Activated CD4-positive, alpha-beta memory T cell treated with anti-CD3 and anti-CD28 coated beads for 36 hours (primary cell): ENCODE measurements at regions not wholly inside any gene's neighbourhood (a gene's known extent, or its start where the extent isn't known, plus 50 kb on each side); places are given as distances from the start of the nearest gene placed in this dataset.

Experiments
- CTCF ChIA-PET: fragments of 350-600 bp; sonication (Branson Sonifier 250); formaldehyde crosslinking; loops from one replicate; lab custom pipeline; 2021; ENCODE audit warnings: antibody characterized with exemption, inconsistent platforms; lab: Charles Lee
- POLR2A ChIA-PET: fragments of 350-600 bp; sonication (Branson Sonifier 250); formaldehyde crosslinking; loops from one replicate; lab custom pipeline; 2021; ENCODE audit warnings: antibody characterized with exemption; lab: Charles Lee
- DNase-seq: peaks from one replicate; pipeline ENCODE4 v3.0.0-alpha.2; 2020
- H3K27ac Mint-ChIP-seq: one replicate; pipeline ENCODE4 v1.8.0; 2021; ENCODE audit warnings: mixed read lengths
- H3K27me3 Mint-ChIP-seq: one replicate; pipeline ENCODE4 v1.8.0; 2021; ENCODE audit warnings: mixed read lengths
- H3K36me3 Mint-ChIP-seq: one replicate; pipeline ENCODE4 v1.8.0; 2021; ENCODE audit warnings: mixed read lengths
- H3K4me1 Mint-ChIP-seq: one replicate; pipeline ENCODE4 v1.8.0; 2021; ENCODE audit warnings: low read depth, mixed read lengths
- H3K4me3 Mint-ChIP-seq: one replicate; pipeline ENCODE4 v1.8.0; 2021; ENCODE audit warnings: mild to moderate bottlenecking, mixed read lengths
- H3K9me3 Mint-ChIP-seq: one replicate; pipeline ENCODE4 v1.8.0; 2021; ENCODE audit warnings: mixed read lengths
- intact Hi-C: fragments of 100-400 bp; cut with micrococcal nuclease; formaldehyde crosslinking; loops from one replicate; pipeline ENCODE4 v1.15.1; 2023

- intact Hi-C loops, result no loop called here
Measured at GRCh38 chr5:171509467-171509866, 90.0 kb downstream of the FGF18 start.

GRCh38 chr5:171512397-171512796 is 93.0 kb downstream of the FGF18 start:
- POLR2A ChIA-PET, result no interaction called here
- Mint-ChIP-seq H3K4me3 (no peak overlapping the region), H3K9me3 (no peaks in the 10 kb centered on the region), H3K4me1 (no peaks in the 10 kb centered on the region), H3K36me3 (no peaks in the 10 kb centered on the region), H3K27me3 (peaks cover 13% of the 10 kb centered on the region), H3K27ac (no peak overlapping the region)
- CTCF ChIA-PET, result no interaction called here
- no peak for DNase-seq
- intact Hi-C loops, result no loop called here

More at GRCh38 chr5:171509467-171509866, 90.0 kb downstream of the FGF18 start:
- H3K4me1 Mint-ChIP-seq, result no peaks in the 10 kb centered on the region
- H3K36me3 Mint-ChIP-seq, result no peaks in the 10 kb centered on the region
- POLR2A ChIA-PET, result no interaction called here
- no peak overlapping the region for H3K4me3 Mint-ChIP-seq
- no peak for DNase-seq
- H3K27ac Mint-ChIP-seq, result no peak overlapping the region
- no peaks in the 10 kb centered on the region for H3K9me3 Mint-ChIP-seq
- CTCF ChIA-PET, result no interaction called here
- peaks cover 10% of the 10 kb centered on the region for H3K27me3 Mint-ChIP-seq

GRCh38 chr5:171513591-171513990 is 94.1 kb downstream of the FGF18 start:
- Mint-ChIP-seq H3K9me3 (no peaks in the 10 kb centered on the region), H3K27ac (no peak overlapping the region), H3K36me3 (no peaks in the 10 kb centered on the region), H3K4me3 (no peak overlapping the region), H3K4me1 (no peaks in the 10 kb centered on the region), H3K27me3 (peaks cover 18% of the 10 kb centered on the region)
- intact Hi-C loops, result no loop called here
- DNase-seq, result no peak
- ChIA-PET CTCF (no interaction called here), POLR2A (no interaction called here)

DNA sequence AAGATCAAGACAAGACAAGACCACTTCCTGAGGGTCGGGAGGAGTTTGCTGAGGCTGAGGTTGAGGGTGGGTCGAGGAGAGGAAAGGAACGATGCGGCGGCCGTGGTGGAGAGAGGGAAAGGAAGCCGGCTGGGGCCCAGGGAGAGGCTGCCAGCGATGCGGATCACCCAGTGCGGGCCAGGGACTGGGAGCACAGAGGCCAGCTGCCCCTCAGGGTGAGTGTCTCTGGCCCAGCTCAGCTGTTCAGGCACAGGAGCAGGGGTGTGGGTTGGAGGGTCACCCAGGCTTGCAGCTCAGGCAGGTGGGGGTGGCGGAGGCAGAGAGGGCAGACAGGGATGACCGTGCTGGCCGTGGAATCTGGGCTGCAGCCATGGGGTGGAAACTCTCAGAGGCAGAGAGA is 99.5 kb downstream of the FGF18 start:
- DNase-seq, result no peak
- ChIA-PET CTCF (no interaction called here), POLR2A (no interaction called here)
- Mint-ChIP-seq H3K4me1 (no peaks in the 10 kb centered on the region), H3K9me3 (no peaks in the 10 kb centered on the region), H3K27me3 (peaks cover 8% of the 10 kb centered on the region), H3K36me3 (no peaks in the 10 kb centered on the region), H3K27ac (no peak overlapping the region), H3K4me3 (no peak overlapping the region)
- intact Hi-C loops, result no loop called here

DNA sequence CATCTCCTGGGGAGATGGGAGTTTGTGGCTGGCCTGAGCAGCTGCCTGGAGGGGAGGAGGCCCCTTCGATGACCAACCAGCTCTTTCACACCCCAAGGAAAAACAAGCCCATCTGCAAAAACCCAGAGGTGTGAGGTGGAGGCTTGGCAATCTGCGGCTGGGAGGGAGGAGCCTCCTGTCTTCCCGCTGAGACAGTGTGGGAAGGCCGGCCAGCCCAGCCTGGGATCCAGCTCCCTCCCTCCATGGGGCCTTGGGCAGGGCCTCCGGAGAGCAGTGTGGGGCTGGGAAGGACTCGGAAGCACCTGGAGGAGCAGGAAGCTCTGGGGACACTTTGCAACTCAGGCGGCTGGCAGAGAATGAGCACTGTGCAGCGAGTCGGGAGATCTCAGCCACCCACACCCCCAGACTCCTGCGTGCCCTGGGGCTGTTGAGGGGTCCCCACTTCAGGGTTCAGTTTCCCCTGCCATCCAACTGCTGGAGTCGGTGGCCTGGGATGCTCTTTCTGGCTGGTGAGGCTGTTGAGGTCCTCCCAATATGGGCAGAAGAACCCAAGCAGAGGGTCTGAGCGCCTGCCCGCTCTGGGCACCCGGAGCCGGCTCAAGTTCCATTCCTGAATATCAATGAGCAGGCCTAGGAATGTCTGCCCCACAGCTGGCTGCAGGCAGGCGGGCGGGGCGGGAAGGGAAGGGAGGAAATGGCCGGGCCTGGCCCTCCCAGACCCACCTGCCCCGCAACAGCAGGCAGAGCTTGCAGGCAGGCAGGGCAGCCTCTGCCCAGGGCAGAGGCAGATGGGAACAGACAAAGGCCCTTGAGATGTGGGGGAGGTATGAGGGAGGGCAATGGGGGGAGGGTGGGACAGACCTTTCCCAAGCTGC is 101.1 kb downstream of the FGF18 start:
- Mint-ChIP-seq H3K4me1 (no peaks in the 10 kb centered on the region), H3K4me3 (no peak overlapping the region)
- intact Hi-C loops, result no loop called here

DNA sequence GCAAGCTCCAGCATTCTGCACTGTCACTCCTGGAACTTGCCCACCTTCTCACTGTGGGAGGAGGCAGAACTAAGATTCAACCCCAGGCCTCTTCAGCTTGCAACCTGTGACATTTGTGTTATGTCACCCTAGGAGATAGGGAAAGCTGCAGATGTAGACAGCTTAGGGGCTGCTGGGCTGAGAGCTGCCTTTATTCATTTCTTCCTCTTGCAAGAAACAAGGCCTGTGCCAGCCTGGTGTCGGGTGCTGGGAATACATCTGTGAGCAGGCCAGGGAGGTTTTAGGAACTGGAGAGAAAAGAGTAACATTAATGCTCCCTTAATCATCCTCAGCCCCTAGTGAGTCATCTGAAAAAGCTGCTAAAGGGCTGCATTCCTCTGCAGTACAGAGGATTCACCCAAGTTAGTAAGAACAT is 101.8 kb downstream of the FGF18 start:
- intact Hi-C loops, result no loop called here
- ChIA-PET CTCF (interaction anchor here (1.2 kb wide), 1 partner anchor 930 kb away, joined by 3 read pairs; no protein-coding TSS in a partner anchor), POLR2A (no interaction called here)
- H3K27ac Mint-ChIP-seq, result no peak overlapping the region
- no peak overlapping the region for H3K4me3 Mint-ChIP-seq
- no peaks in the 10 kb centered on the region for H3K4me1 Mint-ChIP-seq
- peaks cover 8% of the 10 kb centered on the region for H3K27me3 Mint-ChIP-seq
- no peaks in the 10 kb centered on the region for H3K36me3 Mint-ChIP-seq
- DNase-seq, result no peak
- H3K9me3 Mint-ChIP-seq, result no peaks in the 10 kb centered on the region

More for the DNA sequence above, 101.1 kb downstream of the FGF18 start:
- no peaks in the 10 kb centered on the region for H3K9me3 Mint-ChIP-seq
- CTCF ChIA-PET, result interaction anchor here (1.2 kb wide), 1 partner anchor 931 kb away, joined by 3 read pairs; no protein-coding TSS in a partner anchor
- POLR2A ChIA-PET, result no interaction called here
- H3K27ac Mint-ChIP-seq, result no peak overlapping the region
- DNase-seq, result no peak
- no peaks in the 10 kb centered on the region for H3K36me3 Mint-ChIP-seq
- peaks cover 8% of the 10 kb centered on the region for H3K27me3 Mint-ChIP-seq

DNA sequence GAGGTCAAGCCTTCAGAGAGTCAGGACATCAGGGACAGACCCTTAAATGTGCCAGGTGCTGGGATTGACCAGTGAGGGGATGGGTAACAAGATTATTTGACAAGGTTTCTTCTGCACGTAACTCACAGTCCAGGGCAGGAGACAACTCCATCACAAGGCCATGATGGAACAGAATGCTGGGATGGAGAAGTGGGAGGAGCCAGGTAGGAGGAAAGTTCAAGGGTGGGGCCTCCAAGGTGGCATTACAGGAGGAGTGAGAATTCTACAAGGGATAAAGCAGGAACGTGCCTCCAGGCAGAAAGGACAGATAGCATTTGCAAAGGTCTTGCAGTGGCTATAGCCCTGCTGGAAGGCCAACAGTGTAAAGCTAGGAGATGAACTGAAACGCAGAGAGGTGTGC is 102.2 kb downstream of the FGF18 start:
- no peak for DNase-seq
- no peak overlapping the region for H3K27ac Mint-ChIP-seq
- ChIA-PET POLR2A (no interaction called here), CTCF (no interaction called here)
- no peak overlapping the region for H3K4me3 Mint-ChIP-seq
- no peaks in the 10 kb centered on the region for H3K4me1 Mint-ChIP-seq
- intact Hi-C loops, result no loop called here
- H3K36me3 Mint-ChIP-seq, result no peaks in the 10 kb centered on the region
- no peaks in the 10 kb centered on the region for H3K9me3 Mint-ChIP-seq
- peaks cover 8% of the 10 kb centered on the region for H3K27me3 Mint-ChIP-seq

DNA sequence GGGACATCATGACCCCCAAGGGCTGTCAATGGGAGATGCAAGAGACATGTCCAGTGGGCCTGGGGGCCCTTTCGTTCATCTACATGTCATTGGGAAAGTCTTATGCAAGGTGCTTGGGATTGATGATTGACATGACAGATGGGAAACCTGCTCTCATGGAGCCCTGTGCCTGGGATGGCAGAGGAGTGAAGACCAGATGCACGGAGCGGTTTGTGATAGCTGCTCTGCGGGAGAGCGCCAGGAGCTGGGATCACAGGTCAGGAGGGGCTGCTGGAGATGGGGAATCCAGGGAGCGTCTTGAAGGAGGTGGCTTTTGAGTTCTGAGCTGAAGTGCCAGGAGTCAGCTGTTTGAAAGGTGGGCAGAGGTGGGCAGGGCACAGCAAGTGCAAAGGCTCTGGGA is 104.3 kb downstream of the FGF18 start:
- Mint-ChIP-seq H3K4me1 (no peaks in the 10 kb centered on the region), H3K4me3 (no peak overlapping the region), H3K27me3 (no peaks in the 10 kb centered on the region), H3K9me3 (no peaks in the 10 kb centered on the region), H3K36me3 (no peaks in the 10 kb centered on the region), H3K27ac (no peak overlapping the region)
- intact Hi-C loops, result no loop called here
- no peak for DNase-seq
- CTCF ChIA-PET, result no interaction called here
- POLR2A ChIA-PET, result no interaction called here

DNA sequence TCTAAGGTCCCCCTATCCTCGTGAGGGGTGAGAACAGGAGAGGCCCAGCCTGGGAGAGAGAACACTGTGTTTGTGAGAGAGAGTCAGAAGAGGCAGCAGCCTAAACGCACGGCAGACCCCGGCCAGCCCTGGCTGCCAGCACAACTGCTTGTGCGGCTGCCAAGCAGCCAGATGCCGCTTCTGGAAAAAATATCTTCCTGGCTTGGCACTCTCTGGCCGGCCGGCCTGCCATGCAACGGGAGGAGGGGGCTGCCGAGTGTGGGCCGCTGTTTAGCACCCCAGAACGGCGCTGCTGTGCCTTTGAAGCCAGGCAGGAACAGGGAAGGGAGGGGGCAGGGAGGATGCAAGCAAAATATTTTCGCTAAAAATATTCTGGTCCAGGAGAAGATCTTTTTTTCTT is 105.0 kb downstream of the FGF18 start:
- H3K36me3 Mint-ChIP-seq, result no peaks in the 10 kb centered on the region
- no peaks in the 10 kb centered on the region for H3K4me1 Mint-ChIP-seq
- ChIA-PET CTCF (no interaction called here), POLR2A (no interaction called here)
- H3K27me3 Mint-ChIP-seq, result no peaks in the 10 kb centered on the region
- H3K27ac Mint-ChIP-seq, result no peak overlapping the region
- no peak overlapping the region for H3K4me3 Mint-ChIP-seq
- H3K9me3 Mint-ChIP-seq, result no peaks in the 10 kb centered on the region
- DNase-seq, result no peak
- intact Hi-C loops, result no loop called here

DNA sequence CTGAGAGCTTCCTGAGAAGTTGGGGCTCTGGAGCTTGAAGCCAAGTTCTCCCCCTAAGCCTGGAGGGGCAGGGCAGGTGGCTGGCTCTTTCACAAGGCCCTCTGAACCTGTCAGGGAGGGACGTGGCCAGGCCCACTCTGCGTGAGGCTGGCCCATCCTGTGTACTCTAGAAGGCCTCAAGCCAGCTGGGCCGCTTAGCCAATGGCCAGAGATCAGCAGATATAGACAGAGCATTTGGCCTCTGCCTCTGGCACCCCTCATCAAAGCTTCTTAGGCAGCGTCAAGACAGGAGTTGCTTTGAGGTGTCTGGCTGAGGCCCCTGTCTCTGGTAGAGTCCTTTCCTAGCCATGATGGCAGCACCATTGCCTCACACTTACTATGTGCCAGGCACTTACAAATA is 105.6 kb downstream of the FGF18 start:
- intact Hi-C loops, result no loop called here
- H3K27me3 Mint-ChIP-seq, result no peaks in the 10 kb centered on the region
- DNase-seq, result no peak
- H3K36me3 Mint-ChIP-seq, result no peaks in the 10 kb centered on the region
- ChIA-PET POLR2A (no interaction called here), CTCF (no interaction called here)
- H3K4me1 Mint-ChIP-seq, result no peaks in the 10 kb centered on the region
- no peak overlapping the region for H3K4me3 Mint-ChIP-seq
- H3K27ac Mint-ChIP-seq, result no peak overlapping the region
- no peaks in the 10 kb centered on the region for H3K9me3 Mint-ChIP-seq

DNA sequence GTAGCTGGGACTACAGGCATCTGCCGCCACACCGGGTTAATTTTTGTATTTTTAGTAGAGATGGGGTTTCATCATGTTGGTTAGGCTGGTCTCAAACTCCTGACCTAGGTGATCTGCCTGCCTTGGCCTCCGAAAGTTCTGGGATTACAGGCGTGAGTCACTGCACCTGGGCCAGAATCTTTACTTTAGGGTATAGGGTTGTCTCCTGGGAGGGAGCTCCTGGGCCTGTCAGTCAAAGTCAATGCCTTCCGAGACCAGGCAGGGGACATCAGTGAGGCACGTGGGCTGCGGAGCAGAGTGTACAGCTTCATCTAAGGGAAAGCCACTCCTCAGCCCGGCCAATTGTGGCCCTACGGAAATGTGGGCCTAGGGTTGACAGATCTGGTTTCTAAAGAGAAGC is 108.6 kb downstream of the FGF18 start:
- CTCF ChIA-PET, result no interaction called here
- DNase-seq, result no peak
- Mint-ChIP-seq H3K27ac (no peak overlapping the region), H3K36me3 (no peaks in the 10 kb centered on the region), H3K27me3 (peaks cover under 1% of the 10 kb centered on the region), H3K9me3 (no peaks in the 10 kb centered on the region), H3K4me3 (no peak overlapping the region), H3K4me1 (no peaks in the 10 kb centered on the region)
- POLR2A ChIA-PET, result no interaction called here
- intact Hi-C loops, result no loop called here

GRCh38 chr5:171528865-171529614 is 109.6 kb downstream of the FGF18 start:
- Mint-ChIP-seq H3K4me1 (peaks cover 3% of the 10 kb centered on the region), H3K9me3 (no peaks in the 10 kb centered on the region), H3K36me3 (no peaks in the 10 kb centered on the region), H3K27ac (no peak overlapping the region), H3K4me3 (no peak overlapping the region), H3K27me3 (peaks cover 6% of the 10 kb centered on the region)
- no peak for DNase-seq
- intact Hi-C loops, result no loop called here
- CTCF ChIA-PET, result no interaction called here
- POLR2A ChIA-PET, result no interaction called here
